ENCODE measurements at regions not wholly inside any gene's neighbourhood (a gene's known extent, or its start where the extent isn't known, plus 50 kb on each side); places are given as distances from the start of the nearest gene placed in this dataset.
"Not testable (repeated sequence)": the region's sequence is repeated elsewhere in the genome, so short reads cannot be mapped to it uniquely, and the experiment has no call there.

DNA sequence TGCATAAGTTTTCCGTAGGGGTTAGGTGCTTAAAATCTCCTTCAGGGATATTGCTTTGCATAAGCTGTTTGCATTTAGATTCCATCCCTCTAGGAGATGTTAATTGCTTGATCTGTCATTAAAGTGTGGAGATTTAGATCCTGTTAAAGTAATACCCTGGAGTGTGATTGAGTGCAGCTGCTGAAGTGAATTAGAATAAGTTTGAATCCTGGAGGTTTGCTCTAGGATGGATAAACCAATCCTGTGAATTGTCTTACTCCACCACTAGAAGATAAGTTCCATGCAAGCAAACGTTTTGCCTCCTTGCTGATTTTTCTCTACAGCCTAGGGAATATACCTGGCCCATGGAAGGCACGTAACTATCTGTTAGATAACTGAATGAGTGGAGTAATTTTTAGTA is 1487.2 kb upstream of the PRR20A start:
- DNase-seq (ENCODE audit: low spot score in 2 of 2) = no peak
- no peaks in the 10 kb centered on the region for H3K36me3 ChIP-seq
- no peaks in the 10 kb centered on the region for H3K27me3 ChIP-seq
- H3K4me1 ChIP-seq = no peaks in the 10 kb centered on the region
- TF ChIP-seq, protein P1, sequence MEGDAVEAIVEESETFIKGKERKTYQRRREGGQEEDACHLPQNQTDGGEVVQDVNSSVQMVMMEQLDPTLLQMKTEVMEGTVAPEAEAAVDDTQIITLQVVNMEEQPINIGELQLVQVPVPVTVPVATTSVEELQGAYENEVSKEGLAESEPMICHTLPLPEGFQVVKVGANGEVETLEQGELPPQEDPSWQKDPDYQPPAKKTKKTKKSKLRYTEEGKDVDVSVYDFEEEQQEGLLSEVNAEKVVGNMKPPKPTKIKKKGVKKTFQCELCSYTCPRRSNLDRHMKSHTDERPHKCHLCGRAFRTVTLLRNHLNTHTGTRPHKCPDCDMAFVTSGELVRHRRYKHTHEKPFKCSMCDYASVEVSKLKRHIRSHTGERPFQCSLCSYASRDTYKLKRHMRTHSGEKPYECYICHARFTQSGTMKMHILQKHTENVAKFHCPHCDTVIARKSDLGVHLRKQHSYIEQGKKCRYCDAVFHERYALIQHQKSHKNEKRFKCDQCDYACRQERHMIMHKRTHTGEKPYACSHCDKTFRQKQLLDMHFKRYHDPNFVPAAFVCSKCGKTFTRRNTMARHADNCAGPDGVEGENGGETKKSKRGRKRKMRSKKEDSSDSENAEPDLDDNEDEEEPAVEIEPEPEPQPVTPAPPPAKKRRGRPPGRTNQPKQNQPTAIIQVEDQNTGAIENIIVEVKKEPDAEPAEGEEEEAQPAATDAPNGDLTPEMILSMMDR (IDR thresholded peaks at IDR 0.05) = no peak
- TF ChIP-seq EP300 (IDR thresholded peaks at IDR 0.05) = no peak
- TF ChIP-seq POLR2A (IDR thresholded peaks at IDR 0.05) = no peak
- no peak overlapping the region for H3K27ac ChIP-seq
- 42 to 54% methylated on average over 3 of the region's 3 CpGs for WGBS, 2 donors
- H3K9me3 ChIP-seq = no peaks in the 10 kb centered on the region
- H3K4me3 ChIP-seq = no peak overlapping the region

DNA sequence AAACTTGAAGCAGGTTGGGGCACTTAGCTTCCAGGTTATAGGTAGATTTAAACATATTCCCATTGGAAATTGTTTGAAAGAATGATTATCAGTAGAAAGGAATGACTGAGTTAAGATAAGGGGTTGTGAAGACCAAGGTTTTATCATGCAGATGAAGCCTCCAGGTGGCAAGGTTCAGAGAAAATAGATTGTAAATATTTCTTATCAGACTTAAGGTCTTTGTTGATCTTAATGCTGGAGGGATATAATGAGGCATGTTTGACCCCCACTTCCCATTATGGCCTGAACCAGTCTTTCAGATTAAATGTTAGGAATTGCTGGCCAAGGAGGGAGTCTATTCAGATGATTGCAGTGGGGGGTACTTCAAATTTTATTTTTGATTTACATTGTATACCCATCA is 1486.5 kb upstream of the PRR20A start:
- Histone ChIP-seq H3K27ac (no peak overlapping the region), H3K9me3 (no peaks in the 10 kb centered on the region), H3K36me3 (no peaks in the 10 kb centered on the region), H3K4me3 (no peak overlapping the region), H3K27me3 (no peaks in the 10 kb centered on the region), H3K4me1 (no peaks in the 10 kb centered on the region)
- TF ChIP-seq, protein P1 (IDR thresholded peaks at IDR 0.05) = no peak
- DNase-seq (ENCODE audit: low spot score in 2 of 2) = no peak

DNA sequence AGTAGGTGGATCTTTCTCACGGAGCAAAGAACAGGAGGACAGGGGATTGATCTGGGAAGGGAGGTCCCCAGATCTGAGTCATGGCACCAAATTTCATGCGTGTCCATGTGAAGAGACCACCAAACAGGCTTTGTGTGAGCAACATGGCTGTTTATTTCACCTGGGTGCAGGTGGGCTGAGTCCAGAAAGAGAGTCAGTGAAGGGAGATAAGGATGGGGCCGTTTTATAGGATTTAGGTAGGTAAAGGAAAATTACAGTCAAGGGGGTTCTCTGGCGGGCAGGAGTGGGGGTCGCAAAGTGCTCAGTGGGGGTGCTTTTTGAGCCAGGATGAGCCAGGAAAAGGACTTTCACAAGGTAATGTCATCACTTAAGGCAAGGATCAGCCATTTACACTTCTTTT is 1480.5 kb upstream of the PRR20A start:
- not testable (repeated sequence) for H3K36me3 ChIP-seq; H3K4me1 ChIP-seq; H3K27ac ChIP-seq; H3K9me3 ChIP-seq; H3K4me3 ChIP-seq; DNase-seq (ENCODE audit: low spot score in 2 of 2); H3K27me3 ChIP-seq
- WGBS, 2 donors = 52 to 91% methylated on average over 5 of the region's 5 CpGs

DNA sequence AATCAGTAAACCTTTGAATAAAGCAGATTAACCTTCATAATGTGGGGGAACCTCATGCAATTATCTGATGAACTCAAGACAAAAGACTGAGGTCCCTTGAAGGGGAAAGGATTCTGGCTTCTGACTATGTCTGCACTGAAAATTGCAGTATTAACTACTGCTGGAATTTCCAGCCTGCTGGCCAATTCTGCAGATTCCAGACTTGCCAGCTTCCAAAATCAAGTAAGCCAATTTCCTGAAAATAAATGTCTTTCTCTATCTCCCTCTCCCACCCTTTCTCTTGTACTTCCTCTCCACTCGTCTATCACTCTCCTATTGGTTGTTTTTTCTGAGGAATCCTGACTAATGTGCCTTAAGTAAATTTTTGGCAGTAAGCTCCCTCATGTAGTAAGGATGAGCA is 1479.9 kb upstream of the PRR20A start:
- no peak overlapping the region for H3K4me3 ChIP-seq
- no peaks in the 10 kb centered on the region for H3K36me3 ChIP-seq
- 25 to 27% methylated on average over 1 of the region's 1 CpG for WGBS, 2 donors
- no peaks in the 10 kb centered on the region for H3K27me3 ChIP-seq
- no peak for TF ChIP-seq EP300 (IDR thresholded peaks at IDR 0.05)
- TF ChIP-seq, protein P1 (IDR thresholded peaks at IDR 0.05) = no peak
- no peak for TF ChIP-seq POLR2A (IDR thresholded peaks at IDR 0.05)
- no peaks in the 10 kb centered on the region for H3K9me3 ChIP-seq
- no peaks in the 10 kb centered on the region for H3K4me1 ChIP-seq
- no peak overlapping the region for H3K27ac ChIP-seq
- DNase-seq (ENCODE audit: low spot score in 2 of 2) = no peak

DNA sequence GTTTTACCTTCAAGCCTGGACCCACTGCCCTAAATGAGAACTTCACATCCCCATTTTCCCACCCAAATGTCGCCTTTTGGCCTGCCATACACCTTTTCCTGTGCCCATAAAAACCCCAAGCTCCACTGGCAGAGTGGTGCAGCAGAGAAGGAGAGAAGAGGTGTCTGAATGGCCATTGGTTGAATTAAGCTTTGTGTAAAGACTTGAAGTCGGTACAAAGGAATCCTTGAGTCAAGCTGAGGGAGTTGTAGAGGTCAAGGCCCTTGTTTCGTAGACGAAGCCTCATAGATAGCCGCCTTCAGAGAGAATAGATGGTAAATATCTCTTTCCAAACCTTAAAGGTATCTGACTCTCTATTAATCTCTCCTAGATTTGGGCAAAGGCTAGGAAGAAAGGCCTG is 1479.2 kb upstream of the PRR20A start:
- WGBS, 2 donors = 45 to 53% methylated on average over 5 of the region's 5 CpGs
- no peaks in the 10 kb centered on the region for H3K27me3 ChIP-seq

DNA sequence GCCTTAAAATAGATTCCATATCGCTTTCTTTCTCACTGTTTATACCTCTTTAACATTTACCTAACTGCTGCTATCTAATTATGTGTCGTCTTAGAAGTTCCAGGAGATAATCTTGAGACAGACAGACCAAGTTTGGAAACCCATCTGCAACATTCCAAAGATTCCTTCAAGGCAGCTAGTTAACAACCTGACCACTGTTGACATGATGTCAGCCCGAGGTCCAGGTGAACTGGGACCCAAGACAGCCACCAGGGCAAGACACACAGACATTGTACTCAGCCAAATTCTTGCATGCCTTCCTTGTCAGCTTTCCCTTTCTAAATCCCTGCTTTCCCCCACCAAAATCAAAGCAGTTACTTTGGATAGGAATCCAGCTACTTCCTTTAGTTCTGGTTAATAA is 1476.5 kb upstream of the PRR20A start:
- H3K4me1 ChIP-seq = no peaks in the 10 kb centered on the region
- TF ChIP-seq, protein P1 (IDR thresholded peaks at IDR 0.05) = no peak
- TF ChIP-seq EP300 (IDR thresholded peaks at IDR 0.05) = no peak
- no peak for TF ChIP-seq POLR2A (IDR thresholded peaks at IDR 0.05)
- H3K36me3 ChIP-seq = no peaks in the 10 kb centered on the region
- no peak for DNase-seq (ENCODE audit: low spot score in 2 of 2)
- no peak overlapping the region for H3K4me3 ChIP-seq
- WGBS, 2 donors = 54 to 62% methylated on average over 3 of the region's 3 CpGs
- no peaks in the 10 kb centered on the region for H3K9me3 ChIP-seq
- no peaks in the 10 kb centered on the region for H3K27me3 ChIP-seq
- no peak overlapping the region for H3K27ac ChIP-seq

More for the DNA sequence above, 1479.2 kb upstream of the PRR20A start:
- DNase-seq (ENCODE audit: low spot score in 2 of 2) = no peak
- Histone ChIP-seq H3K9me3 (no peaks in the 10 kb centered on the region), H3K4me3 (no peak overlapping the region), H3K36me3 (no peaks in the 10 kb centered on the region), H3K27ac (no peak overlapping the region), H3K4me1 (no peaks in the 10 kb centered on the region)
- TF ChIP-seq, protein P1 (IDR thresholded peaks at IDR 0.05) = no peak
- TF ChIP-seq EP300 (IDR thresholded peaks at IDR 0.05) = no peak
- no peak for TF ChIP-seq POLR2A (IDR thresholded peaks at IDR 0.05)

Data from tibial nerve (tissue), 4 donors.